ENCODE measurements at regions not wholly inside any gene's neighbourhood (a gene's known extent, or its start where the extent isn't known, plus 50 kb on each side); places are given as distances from the start of the nearest gene placed in this dataset.
"Not testable (repeated sequence)": the region's sequence is repeated elsewhere in the genome, so short reads cannot be mapped to it uniquely, and the experiment has no call there.

GRCh38 chr5:39720136-39720535, 295.4 kb upstream of the DAB2 start:
- no peak for DNase-seq

DNA sequence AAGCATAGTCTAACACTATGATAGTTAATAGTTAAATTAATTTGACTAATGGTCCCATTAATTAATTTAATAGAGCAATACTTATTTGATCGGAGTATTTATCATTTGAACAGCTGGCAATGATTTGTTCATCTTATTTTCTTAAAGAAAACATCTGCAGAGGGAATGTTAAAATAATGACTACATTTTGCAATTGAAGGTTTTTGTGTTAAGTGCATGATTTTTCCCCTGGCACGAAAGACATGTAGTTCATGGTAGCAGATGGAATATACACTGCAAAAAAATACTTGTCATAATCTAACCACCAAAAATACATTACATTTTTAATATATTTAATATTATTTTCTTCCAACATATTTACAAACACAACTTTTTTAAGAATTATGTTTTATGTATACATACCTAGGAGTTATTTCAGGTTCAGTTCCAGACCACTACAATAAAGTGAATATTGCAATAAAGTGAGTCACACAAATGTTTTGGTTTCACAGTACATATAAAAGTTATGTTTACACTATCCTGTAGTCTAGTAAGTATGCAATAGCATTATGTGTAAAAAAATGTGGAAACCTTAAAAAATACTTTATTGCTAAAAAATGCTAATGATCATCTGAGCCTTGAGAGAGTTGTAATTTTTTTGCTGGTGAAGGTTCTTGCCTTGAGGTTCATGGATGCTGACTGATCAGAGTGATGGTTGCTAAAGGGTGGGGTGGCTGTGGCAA, 292.6 kb upstream of the DAB2 start:
- DNase-seq: no peak

DNA sequence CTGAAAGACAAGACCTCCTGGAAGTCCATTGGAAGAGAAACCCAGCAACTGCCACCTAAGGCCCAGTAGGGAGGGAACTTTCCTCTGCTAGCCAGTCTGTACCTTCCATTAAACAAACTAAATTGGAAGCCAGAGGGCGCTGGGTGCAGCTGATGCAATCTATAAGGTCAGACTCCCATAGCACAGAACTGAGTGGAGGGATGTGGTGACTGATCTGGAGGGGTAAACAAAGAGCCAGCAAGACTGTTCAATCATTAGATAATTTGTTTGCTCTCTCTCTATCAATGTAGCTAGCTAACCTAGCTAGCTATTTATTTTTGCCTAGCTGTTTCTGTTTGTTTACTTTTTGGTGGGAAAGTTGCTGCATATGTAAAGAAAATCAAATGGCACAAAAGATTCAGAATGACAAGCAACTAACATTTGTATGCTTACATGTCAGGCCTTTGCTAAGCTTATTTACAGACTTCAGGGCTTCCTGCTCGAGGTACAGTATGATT, 291.8 kb upstream of the DAB2 start:
- no peak for DNase-seq

GRCh38 chr5:39714036-39714698, 289.4 kb upstream of the DAB2 start:
- no peak for DNase-seq

GRCh38 chr5:39713250-39713916, 288.6 kb upstream of the DAB2 start:
- DNase-seq: no peak

DNA sequence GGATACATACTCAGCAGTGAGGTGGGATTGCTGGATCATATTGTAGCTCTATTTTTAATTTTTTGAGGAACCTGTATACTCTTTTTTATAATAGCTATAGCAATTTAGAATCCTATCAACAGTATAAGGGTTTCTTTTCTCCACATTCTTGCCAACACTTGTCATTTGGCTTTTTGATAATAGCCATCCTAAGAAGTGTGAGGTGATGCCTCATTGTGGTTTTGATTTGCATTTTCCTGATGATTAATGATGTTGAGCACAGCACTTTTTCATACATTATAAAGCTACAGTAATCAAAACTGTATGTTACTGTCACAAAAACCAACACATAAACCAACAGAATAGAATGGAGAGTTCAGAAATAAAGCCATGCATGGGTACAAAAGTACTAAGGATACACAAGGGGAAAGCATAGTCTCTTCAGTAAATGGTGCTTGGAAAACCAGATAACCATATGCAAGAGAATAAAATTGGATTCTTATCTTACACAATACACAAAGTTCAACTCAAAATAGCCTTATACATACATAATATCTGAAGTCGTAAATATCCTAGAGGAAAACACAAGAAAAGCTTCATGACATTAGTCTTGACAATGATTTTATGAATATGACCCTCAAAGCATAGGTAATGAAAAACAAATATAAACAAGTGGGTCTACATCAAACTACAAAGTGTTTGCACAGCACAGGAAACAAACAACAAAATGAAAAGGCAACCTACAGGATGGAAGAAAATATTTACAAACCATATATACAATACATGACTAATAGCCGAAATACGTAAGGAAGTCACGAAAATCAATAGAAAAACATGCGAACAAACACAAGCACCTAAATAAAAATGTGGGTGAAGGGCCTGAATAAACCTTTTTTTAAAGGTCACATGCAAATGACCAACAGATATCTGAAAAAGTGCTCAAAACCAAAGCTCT, 287.8 kb upstream of the DAB2 start:
- DNase-seq: no peak

DNA sequence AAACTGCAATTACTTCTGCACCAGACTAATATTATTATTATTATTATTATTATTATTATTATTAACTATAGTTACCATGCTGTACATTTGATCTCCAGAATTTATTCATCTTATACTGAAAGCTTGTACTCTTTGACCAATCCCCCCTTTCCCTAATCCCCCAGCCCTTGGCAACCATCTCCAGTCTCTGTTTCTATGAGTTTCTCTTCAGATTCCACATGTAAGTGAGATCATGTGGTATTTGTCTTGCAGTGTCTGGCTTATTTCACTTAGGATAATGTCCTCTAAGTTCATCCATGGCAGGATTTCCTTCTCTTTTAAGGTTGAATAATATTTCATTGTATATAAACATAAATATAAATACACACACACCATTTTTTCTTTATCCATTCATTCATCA, 287.0 kb upstream of the DAB2 start:
- no peak for DNase-seq

DNA sequence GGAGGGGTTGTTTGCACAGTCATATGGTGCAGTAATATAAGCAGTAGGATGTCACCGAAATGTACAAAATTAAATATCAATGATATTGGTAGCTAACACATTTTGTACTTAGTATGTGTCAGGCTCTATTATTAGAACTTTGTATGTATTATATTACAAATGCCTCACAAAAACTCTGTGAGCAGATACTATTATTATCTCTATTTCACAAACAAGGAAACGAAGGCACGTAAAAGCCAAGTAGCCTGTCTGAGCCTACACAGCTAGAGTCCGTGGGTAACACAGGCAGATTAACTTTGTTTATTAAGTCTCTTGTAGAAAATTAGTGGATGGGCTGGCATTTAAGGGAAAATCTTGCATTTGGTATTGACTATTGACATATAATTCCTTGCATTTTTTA, 284.3 kb upstream of the DAB2 start:
- no peak for DNase-seq

DNA sequence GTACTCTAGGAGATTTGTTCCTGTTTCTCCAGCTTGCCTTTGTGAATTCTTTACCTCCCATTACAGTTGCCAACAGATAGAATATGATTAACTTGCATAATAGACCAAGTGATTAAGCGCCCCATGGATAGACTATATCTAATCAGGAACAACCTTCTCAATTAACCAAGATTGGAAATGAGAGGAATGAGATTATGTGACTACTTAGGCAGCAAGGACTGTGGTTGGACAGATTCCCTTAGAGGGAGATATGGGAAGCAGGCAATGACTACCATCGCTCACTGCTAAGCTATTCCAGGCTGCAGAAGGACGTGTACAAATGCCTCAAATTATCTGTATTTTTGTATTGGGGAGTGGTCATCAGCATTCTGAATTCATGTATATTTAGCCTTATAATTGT, 278.1 kb upstream of the DAB2 start:
- DNase-seq: no peak

DNA sequence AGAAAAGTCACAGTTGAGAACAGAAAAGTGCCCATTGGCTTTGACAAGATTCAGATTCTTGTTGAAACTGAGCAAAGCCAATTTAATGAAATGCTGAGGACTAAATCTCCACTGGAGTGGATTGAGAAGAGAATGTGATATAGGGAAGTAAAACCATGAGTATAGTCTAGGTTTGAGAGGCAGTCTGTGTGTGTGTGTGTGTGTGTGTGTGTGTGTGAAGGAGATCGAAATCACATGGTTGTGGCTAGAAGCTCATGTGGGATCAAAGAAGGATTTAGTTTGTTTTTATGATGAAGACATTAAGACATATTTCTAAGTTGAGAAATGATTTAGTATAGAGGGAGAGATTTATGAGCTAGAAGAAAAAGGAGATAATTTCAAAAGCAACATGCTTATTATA, 275.7 kb upstream of the DAB2 start:
- DNase-seq: no peak

DNA sequence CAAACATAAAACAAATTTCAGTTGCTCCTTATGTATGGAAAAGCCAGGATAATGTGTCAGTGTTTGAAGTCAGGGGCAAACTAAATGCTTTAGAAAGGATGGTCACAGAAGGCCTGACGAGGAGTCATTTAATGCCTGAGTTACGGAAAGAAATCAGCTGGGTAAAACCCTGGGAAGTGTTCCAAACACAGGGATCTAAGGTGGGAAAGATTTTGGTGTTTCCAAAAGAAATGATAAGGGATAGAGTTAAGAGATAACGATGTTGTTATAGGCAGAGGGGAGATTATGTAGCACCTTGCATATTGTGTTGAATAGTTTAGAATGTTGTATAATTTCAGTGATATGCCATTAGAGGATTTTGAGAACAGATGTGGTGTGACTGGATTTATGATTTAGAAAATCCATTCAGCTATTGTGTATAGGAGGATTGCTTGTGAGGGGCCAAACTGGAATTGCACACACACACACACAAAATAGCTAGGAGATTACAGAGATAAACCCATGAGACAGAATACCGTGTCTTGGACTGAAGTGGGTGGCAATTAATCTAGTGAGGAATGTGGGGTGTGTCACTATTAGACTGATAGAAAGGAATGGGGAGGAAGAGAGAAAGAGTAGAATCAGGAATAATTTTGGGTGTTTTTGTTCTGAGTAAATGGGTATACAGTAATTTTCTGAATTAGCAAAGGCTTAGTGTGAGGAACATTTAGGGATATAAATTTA, 274.2 kb upstream of the DAB2 start:
- DNase-seq: no peak

- no peak for DNase-seq
Observed at GRCh38 chr5:39697881-39698280, 273.1 kb upstream of the DAB2 start.

- DNase-seq: no peak
Observed at GRCh38 chr5:39696672-39697398, 272.1 kb upstream of the DAB2 start.

- no peak for DNase-seq
Observed at GRCh38 chr5:39691993-39692392, 267.2 kb upstream of the DAB2 start.

DNA sequence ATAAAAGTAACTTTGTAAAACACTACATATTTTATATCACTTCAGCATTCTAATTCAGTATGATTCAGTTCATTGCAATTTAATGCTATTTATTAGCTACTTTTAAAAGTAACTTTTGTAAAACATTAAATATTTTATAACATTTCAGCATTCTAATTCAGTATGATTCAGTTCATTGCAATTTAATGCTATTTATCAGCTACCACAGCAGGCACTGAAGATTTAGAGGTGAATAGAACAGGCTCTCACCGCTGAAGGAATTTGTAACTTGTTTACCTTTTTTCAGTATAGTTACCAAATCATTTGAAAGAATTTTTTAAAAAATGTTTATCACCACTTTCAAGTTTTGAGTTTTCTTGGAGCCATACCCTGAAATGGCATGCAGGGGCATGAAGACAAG, 266.4 kb upstream of the DAB2 start:
- DNase-seq: no peak

DNA sequence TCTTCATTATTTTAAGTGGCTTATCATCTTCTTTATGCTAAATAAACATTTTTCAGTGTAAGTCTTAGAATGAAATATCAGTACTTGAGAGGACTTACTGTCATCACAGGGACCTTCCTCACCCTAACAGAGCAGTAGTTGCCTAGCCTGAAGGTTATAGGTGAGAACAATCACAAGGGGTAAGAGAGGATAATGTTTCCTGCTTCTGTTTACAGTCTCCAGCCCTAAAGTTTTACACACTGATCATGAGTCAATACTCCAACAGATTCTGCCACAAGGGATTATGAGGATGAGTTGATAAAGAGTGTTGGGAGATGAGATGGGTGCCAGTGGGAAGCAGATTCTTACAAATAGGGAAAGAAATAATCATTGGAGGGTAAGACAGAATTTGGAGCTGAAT, 265.1 kb upstream of the DAB2 start:
- DNase-seq: no peak

DNA sequence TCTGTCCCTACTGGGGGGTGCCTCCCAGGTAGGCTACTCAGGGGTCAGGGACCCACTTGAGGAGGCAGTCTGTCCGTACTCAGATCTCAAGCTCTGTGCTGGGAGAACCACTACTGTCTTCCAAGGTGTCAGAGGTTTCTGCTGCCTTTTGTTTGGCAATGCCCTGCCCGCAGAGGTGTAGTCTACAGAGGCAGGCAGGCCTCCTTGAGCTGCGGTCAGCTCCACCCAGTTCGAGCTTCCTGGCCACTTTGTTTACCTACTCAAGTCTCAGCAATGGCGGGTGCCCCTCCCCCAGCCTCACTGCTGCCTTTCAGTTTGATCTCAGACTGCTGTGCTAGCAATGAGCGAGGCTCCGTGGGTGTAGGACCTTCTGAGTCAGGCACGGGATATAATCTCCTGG, 263.1 kb upstream of the DAB2 start:
- DNase-seq: not testable (repeated sequence)

- DNase-seq: no peak
Observed at GRCh38 chr5:39680213-39680612, 255.4 kb upstream of the DAB2 start.

DNA sequence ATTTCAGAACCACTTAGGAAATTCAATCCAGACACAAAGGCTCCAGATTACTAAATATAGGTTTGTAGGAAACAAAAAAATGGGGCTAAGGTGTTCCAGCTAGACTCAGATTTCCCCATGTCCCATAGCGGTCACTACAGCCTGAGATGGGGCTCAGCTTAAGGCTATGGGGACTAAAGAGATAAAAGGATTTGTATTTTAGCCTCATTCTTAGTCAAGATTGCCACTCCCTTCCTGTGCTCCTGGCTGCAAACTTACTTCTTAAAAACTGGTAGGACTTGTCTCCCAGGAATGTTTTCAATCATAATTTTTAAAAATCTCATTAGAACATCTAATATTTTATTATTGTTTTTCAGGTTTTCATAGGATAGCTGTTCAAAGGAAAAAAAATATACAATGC, 253.8 kb upstream of the DAB2 start:
- DNase-seq: no peak

- DNase-seq: no peak
Observed at GRCh38 chr5:39675676-39676075, 250.9 kb upstream of the DAB2 start.

GRCh38 chr5:39674209-39675082, 249.7 kb upstream of the DAB2 start:
- no peak for DNase-seq

Measured in NCI-H1092 treated with DMSO at 0.1 percent for 48 hours (cell line).